Heart left ventricle (tissue), 13 donors: ENCODE measurements at regions not wholly inside any gene's neighbourhood (a gene's known extent, or its start where the extent isn't known, plus 50 kb on each side); places are given as distances from the start of the nearest gene placed in this dataset.

Experiments used
- CTCF ChIP-seq, 12 donors: fragments of 200-600 bp; sonication (generic) in 4 of 12; IDR thresholded peaks; one replicate each; pipeline versions ENCODE4 v1.5.0 to v1.8.0; 2018 to 2022; ENCODE audit warnings: antibody characterized with exemption in 12 of 12, mild to moderate bottlenecking in 5 of 12
- POLR2A ChIP-seq, 2 donors: fragments of 450-650 bp; IDR thresholded peaks; one replicate each; pipeline ENCODE4 v1.6.1; 2017; ENCODE audit warnings: antibody characterized with exemption in 2 of 2, mild to moderate bottlenecking in 2 of 2, moderate library complexity in 2 of 2
- donor health status: ischemic (EF 13 %, LVEDD 7.1; RV severe dilation, severe dysfunction).
- donor health status: DM: no; HTN: yes; CAD: no.
- donor health status: DM: no; HTN: no; CAD: no.
- donor health status: ischemic (EF 25% LVEDD 6.9; RV normal size, moderate dysfunction).
- donor health status: ischemic (EF 25% LVEDD 5.7; RV mildly dilated, moderate dysfunction).
- donor health status: ischemic (EF 35%, LVEDD 5.7; RV mildly dilated, moderate dysfunction).
- donor health status: nonischemic (EF 11% LVEDD 7.7; RV severe dilation, severe dysfunction).
- donor health status: DM: yes; HTN: yes; CAD: no.
- donor health status: PGD.
- donor health status: ischemic (EF 29% LVEDD 5.4; RV normal size, mild dysfunction).
- donor health status: nonischemic (EF 23%, LVEDD 6.1; RV moderate dilation, normal function).

DNA sequence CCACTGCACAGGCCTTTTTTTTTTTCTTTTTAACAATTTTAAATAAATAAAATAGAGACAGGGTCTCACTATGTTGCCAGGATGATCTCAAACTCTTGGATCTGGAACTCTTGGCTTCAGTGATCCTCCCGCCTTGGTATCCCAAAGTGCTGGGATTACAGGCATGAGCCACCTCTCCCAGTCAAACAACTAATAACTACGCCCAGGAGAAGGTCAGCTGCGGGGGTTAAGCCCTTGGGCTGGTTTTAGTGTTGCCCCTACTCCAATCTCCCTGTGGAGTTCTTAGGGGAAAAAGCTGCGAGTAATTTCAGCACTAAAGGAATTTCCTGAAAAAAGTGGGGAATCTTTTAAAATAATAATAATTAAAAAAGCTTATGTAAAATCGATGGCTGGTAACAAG lies 96.4 kb upstream of the XPO1 start:
- no peak for TF ChIP-seq CTCF (IDR thresholded peaks at IDR 0.05)
- no peak for TF ChIP-seq POLR2A (IDR thresholded peaks at IDR 0.05)
